Fibroblast of lung (primary cell): ENCODE measurements at regions not wholly inside any gene's neighbourhood (a gene's known extent, or its start where the extent isn't known, plus 50 kb on each side); places are given as distances from the start of the nearest gene placed in this dataset.
"Not testable (repeated sequence)": the region's sequence is repeated elsewhere in the genome, so short reads cannot be mapped to it uniquely, and the experiment has no call there.

Experiments used
- DNase-seq, 2 donors: peaks; one replicate each; pipeline versions ENCODE4 v3.0.0 to v3.0.0-alpha.2; 2010; ENCODE audit warnings: low read depth in 2 of 2
- H2AFZ ChIP-seq: 2 replicates; pipeline ENCODE4 v1.5.1; 2012; ENCODE audit warnings: low read length, control low read depth, inconsistent platforms
- H3K27ac ChIP-seq: 2 replicates; pipeline ENCODE4 v1.5.1; 2011; ENCODE audit warnings: low read length, control low read depth; ENCODE audit not compliant: insufficient read depth
- H3K27me3 ChIP-seq: 2 replicates; pipeline ENCODE4 v1.5.1; 2011; ENCODE audit warnings: mild to moderate bottlenecking, low read length; ENCODE audit not compliant: control insufficient read depth, insufficient read depth
- H3K36me3 ChIP-seq: 2 replicates; pipeline ENCODE4 v1.5.1; 2011; ENCODE audit warnings: low read length; ENCODE audit not compliant: control insufficient read depth, insufficient read depth
- H3K4me1 ChIP-seq: 2 replicates; pipeline ENCODE4 v1.5.1; 2011; ENCODE audit warnings: low read length; ENCODE audit not compliant: control insufficient read depth, insufficient read depth; ENCODE audit errors: extremely low read depth
- H3K4me2 ChIP-seq: 2 replicates; pipeline ENCODE4 v1.5.1; 2011; ENCODE audit warnings: low read length, control low read depth; ENCODE audit not compliant: insufficient read depth; ENCODE audit errors: extremely low read depth
- H3K4me3 ChIP-seq, 4 experiments: fragments of 200-600 bp in 1 of 4; sonication (generic) in 1 of 4; replicated peaks in 1 of 4; 2 replicates each; pipeline ENCODE4 v1.5.1; 2011 to 2016; ENCODE audit warnings: low read length in 4 of 4, low read depth in 3 of 4, mild to moderate bottlenecking in 3 of 4, control low read depth in 2 of 4, inconsistent platforms in 1 of 4, mixed read lengths in 1 of 4; ENCODE audit not compliant: insufficient read depth in 1 of 4; ENCODE audit errors: control extremely low read depth in 1 of 4
- H3K79me2 ChIP-seq: 2 replicates; pipeline ENCODE4 v1.5.1; 2012; ENCODE audit warnings: mild to moderate bottlenecking, low read length, inconsistent platforms; ENCODE audit not compliant: control insufficient read depth, insufficient read depth
- H3K9ac ChIP-seq: 2 replicates; pipeline ENCODE4 v1.5.1; 2011; ENCODE audit warnings: mild to moderate bottlenecking, low read length, control low read depth; ENCODE audit not compliant: insufficient read depth
- H3K9me3 ChIP-seq: 2 replicates; pipeline ENCODE4 v1.5.1; 2012; ENCODE audit warnings: low read depth, low read length; ENCODE audit not compliant: control insufficient read depth, insufficient read depth
- H4K20me1 ChIP-seq: 2 replicates; pipeline ENCODE4 v1.5.1; 2011; ENCODE audit warnings: low read length; ENCODE audit not compliant: control insufficient read depth, insufficient read depth; ENCODE audit errors: extremely low read depth
- CTCF ChIP-seq, 2 donors: IDR thresholded peaks in 1 of 2; conservative IDR thresholded peaks in 1 of 2; 1 replicate in 1 of 2; 2 replicates in 1 of 2; pipeline ENCODE4 v1.5.1; 2011 to 2012; ENCODE audit warnings: low read length in 2 of 2, control low read depth in 1 of 2, inconsistent platforms in 1 of 2, low read depth in 1 of 2, mild to moderate bottlenecking in 1 of 2
- EZH2 ChIP-seq: IDR thresholded peaks from 2 replicates; pipeline ENCODE4 v1.5.1; 2012; ENCODE audit warnings: low read length, control low read depth, mild to moderate bottlenecking; ENCODE audit errors: missing control alignments

DNA sequence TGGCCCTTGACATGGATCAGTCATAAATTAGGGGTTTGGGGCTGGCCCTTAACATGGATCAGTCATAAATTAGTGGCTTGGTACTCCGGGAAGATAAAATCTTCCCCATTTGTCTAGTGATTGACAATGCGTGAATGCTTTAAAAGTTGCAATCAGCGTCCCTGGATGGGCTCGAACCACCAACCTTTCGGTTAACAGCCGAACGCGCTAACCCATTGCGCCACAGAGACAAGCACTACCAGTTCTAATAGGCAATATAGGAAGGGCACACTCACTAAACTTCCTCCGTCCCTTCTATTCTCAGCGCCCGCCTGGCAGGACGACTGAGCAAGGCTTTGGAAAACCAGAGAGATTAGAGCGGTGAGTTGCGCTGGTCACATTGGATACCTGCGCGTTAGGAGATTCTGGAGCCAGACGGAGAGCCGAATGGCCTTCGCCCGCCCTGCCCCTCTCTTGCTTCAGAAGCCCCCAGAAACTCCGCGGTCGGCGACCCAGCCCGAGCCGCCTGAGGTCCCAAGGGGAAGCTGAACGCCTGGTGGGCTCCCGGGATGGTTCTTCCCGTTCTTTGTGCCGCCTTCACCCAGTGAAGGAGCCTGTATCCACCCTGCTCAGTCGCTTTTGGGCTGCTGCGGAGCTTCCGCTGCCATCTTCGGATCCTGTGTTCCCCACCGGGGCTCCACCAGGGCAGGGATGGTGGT, 235.9 kb downstream of the FAM72C start:
- H3K4me1 ChIP-seq: no peaks in the 10 kb centered on the region
- DNase-seq: no peak

GRCh38 chr1:143734261-143734660, 237.5 kb downstream of the FAM72C start:
- H3K9me3 ChIP-seq, H3K79me2 ChIP-seq, H3K4me2 ChIP-seq, H3K27me3 ChIP-seq, H2AFZ ChIP-seq, H3K4me3 ChIP-seq, DNase-seq, H3K9ac ChIP-seq, H3K36me3 ChIP-seq, H3K27ac ChIP-seq, H4K20me1 ChIP-seq, H3K4me1 ChIP-seq: not testable (repeated sequence)

More for the DNA sequence above, 235.9 kb downstream of the FAM72C start:
- Histone ChIP-seq H3K36me3 (no peaks in the 10 kb centered on the region), H3K4me3 (peak overlapping the region in 1 of 4 experiments; percentile 22), H3K27me3 (no peaks in the 10 kb centered on the region), H3K9ac (no peak overlapping the region), H2AFZ (no peak overlapping the region), H4K20me1 (no peaks in the 10 kb centered on the region), H3K9me3 (no peaks in the 10 kb centered on the region), H3K79me2 (no peaks in the 10 kb centered on the region), H3K4me2 (no peak overlapping the region), H3K27ac (no peak overlapping the region)
- no peak for TF ChIP-seq EZH2
- no peak for TF ChIP-seq CTCF (conservative IDR thresholded peaks at IDR 0.05 in 1 of 2, IDR thresholded peaks at IDR 0.05 in 1 of 2; ENCODE audit: low read depth in 1 of 2, low read length in 2 of 2)

DNA sequence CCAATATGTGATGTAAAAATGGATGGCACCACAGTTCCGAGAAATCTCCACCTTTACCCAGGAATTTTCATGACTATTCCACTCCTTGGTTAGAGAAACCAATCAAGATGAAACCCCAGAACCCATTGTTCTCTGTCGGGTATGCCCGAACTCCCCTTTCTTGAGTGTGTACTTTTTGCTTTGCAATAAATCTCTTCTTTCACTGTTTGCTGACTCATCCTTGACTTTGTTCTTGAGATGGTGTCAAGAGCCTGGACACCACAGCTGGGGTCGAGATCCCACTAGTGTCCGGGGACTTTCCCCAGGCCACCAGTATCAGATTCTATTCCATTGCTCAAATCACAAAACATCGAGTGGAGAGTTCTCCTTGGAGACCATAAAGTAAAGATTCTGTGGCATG, 240.9 kb downstream of the FAM72C start:
- H2AFZ ChIP-seq, H3K9me3 ChIP-seq, H3K27ac ChIP-seq, H3K9ac ChIP-seq, H3K4me1 ChIP-seq, H3K4me3 ChIP-seq, H3K4me2 ChIP-seq, H3K27me3 ChIP-seq, H4K20me1 ChIP-seq, H3K36me3 ChIP-seq, H3K79me2 ChIP-seq, DNase-seq: not testable (repeated sequence)

GRCh38 chr1:143729449-143730111, 242.2 kb downstream of the FAM72C start:
- not testable (repeated sequence) for H3K4me3 ChIP-seq, H3K9ac ChIP-seq, H3K9me3 ChIP-seq, H3K27me3 ChIP-seq, H3K4me2 ChIP-seq, H4K20me1 ChIP-seq, H3K4me1 ChIP-seq, H3K27ac ChIP-seq, H3K79me2 ChIP-seq, H2AFZ ChIP-seq, H3K36me3 ChIP-seq
- DNase-seq: peak; percentile 8 to 21

- H3K27me3 ChIP-seq, H2AFZ ChIP-seq, H3K79me2 ChIP-seq, H3K4me3 ChIP-seq, H3K4me2 ChIP-seq, H3K36me3 ChIP-seq, DNase-seq, H3K27ac ChIP-seq, H4K20me1 ChIP-seq, H3K9ac ChIP-seq, H3K9me3 ChIP-seq, H3K4me1 ChIP-seq: not testable (repeated sequence)
Observed at GRCh38 chr1:143728802-143729448, 242.9 kb downstream of the FAM72C start.
